ENCODE measurements at regions not wholly inside any gene's neighbourhood (a gene's known extent, or its start where the extent isn't known, plus 50 kb on each side); places are given as distances from the start of the nearest gene placed in this dataset.

GRCh38 chr20:41978875-41979274 lies 360.7 kb upstream of the CHD6 start:
- no peaks in the 10 kb centered on the region for H4K20me1 ChIP-seq (ENCODE audit: insufficient read depth, low read length)
- no peaks in the 10 kb centered on the region for H3K9me2 ChIP-seq (replicated peaks; ENCODE audit: insufficient read depth, low read length)
- peaks cover 3% of the 10 kb centered on the region; the same call in 1 of the 2 replicates for H3K4me1 ChIP-seq (ENCODE audit: low read length)
- no peaks in the 10 kb centered on the region for H3K27me3 ChIP-seq (replicated peaks; ENCODE audit: insufficient read depth, low read length)
- no peak for TF ChIP-seq EZH2phosphoT487 (IDR thresholded peaks at IDR 0.05; ENCODE audit: low read length)
- no peak for TF ChIP-seq EZH2 (optimal IDR thresholded peaks at IDR 0.05; ENCODE audit: low read depth, low read length)
- no peak for TF ChIP-seq CTCF (IDR thresholded peaks at IDR 0.05; ENCODE audit: low read length)
- no peaks in the 10 kb centered on the region for H3K9me3 ChIP-seq (replicated peaks; ENCODE audit: insufficient read depth, low read length)
- H3K27ac ChIP-seq (ENCODE audit: low read length) = no peak overlapping the region
- no peak overlapping the region for H3K4me2 ChIP-seq (ENCODE audit: low read depth, low read length)
- H3K79me2 ChIP-seq (ENCODE audit: low read length) = no peaks in the 10 kb centered on the region
- no peak for DNase-seq
- H2AFZ ChIP-seq (ENCODE audit: low read length) = no peak overlapping the region
- H3F3A ChIP-seq (ENCODE audit: insufficient read depth, low read length) = no peaks in the 10 kb centered on the region; the same call in 1 of the 2 replicates
- H3K9ac ChIP-seq (ENCODE audit: low read length) = no peak overlapping the region
- H3K4me3 ChIP-seq (ENCODE audit: low read length) = no peak overlapping the region
- H3K36me3 ChIP-seq (replicated peaks; ENCODE audit: insufficient read depth, low read length) = no peaks in the 10 kb centered on the region

- Histone ChIP-seq H2AFZ (ENCODE audit: low read length) (no peak overlapping the region), H3K9me3 (replicated peaks; ENCODE audit: insufficient read depth, low read length) (no peaks in the 10 kb centered on the region), H3F3A (ENCODE audit: insufficient read depth, low read length) (no peaks in the 10 kb centered on the region), H3K36me3 (replicated peaks; ENCODE audit: insufficient read depth, low read length) (no peaks in the 10 kb centered on the region), H3K27ac (ENCODE audit: low read length) (no peak overlapping the region), H3K4me1 (ENCODE audit: low read length) (no peaks in the 10 kb centered on the region), H3K79me2 (ENCODE audit: low read length) (no peaks in the 10 kb centered on the region), H3K27me3 (replicated peaks; ENCODE audit: insufficient read depth, low read length) (no peaks in the 10 kb centered on the region), H4K20me1 (ENCODE audit: insufficient read depth, low read length) (no peaks in the 10 kb centered on the region), H3K9me2 (replicated peaks; ENCODE audit: insufficient read depth, low read length) (no peaks in the 10 kb centered on the region), H3K9ac (ENCODE audit: low read length) (no peak overlapping the region), H3K4me2 (ENCODE audit: low read depth, low read length) (no peak overlapping the region), H3K4me3 (ENCODE audit: low read length) (no peak overlapping the region)
- TF ChIP-seq EZH2 (optimal IDR thresholded peaks at IDR 0.05; ENCODE audit: low read depth, low read length) = no peak
- no peak for DNase-seq
Measured at GRCh38 chr20:41978246-41978790, 360.1 kb upstream of the CHD6 start.

GRCh38 chr20:41969656-41970055 lies 351.5 kb upstream of the CHD6 start:
- Histone ChIP-seq H3F3A (ENCODE audit: insufficient read depth, low read length) (no peaks in the 10 kb centered on the region), H2AFZ (ENCODE audit: low read length) (no peak overlapping the region), H3K4me1 (ENCODE audit: low read length) (no peaks in the 10 kb centered on the region), H4K20me1 (ENCODE audit: insufficient read depth, low read length) (no peaks in the 10 kb centered on the region), H3K4me2 (ENCODE audit: low read depth, low read length) (no peak overlapping the region), H3K36me3 (replicated peaks; ENCODE audit: insufficient read depth, low read length) (no peaks in the 10 kb centered on the region), H3K27me3 (replicated peaks; ENCODE audit: insufficient read depth, low read length) (no peaks in the 10 kb centered on the region), H3K79me2 (ENCODE audit: low read length) (no peaks in the 10 kb centered on the region), H3K9me2 (replicated peaks; ENCODE audit: insufficient read depth, low read length) (no peaks in the 10 kb centered on the region), H3K9me3 (replicated peaks; ENCODE audit: insufficient read depth, low read length) (no peaks in the 10 kb centered on the region), H3K27ac (ENCODE audit: low read length) (no peak overlapping the region), H3K9ac (ENCODE audit: low read length) (no peak overlapping the region), H3K4me3 (ENCODE audit: low read length) (no peak overlapping the region)
- TF ChIP-seq CTCF (IDR thresholded peaks at IDR 0.05; ENCODE audit: low read length) = no peak
- no peak for TF ChIP-seq EZH2phosphoT487 (IDR thresholded peaks at IDR 0.05; ENCODE audit: low read length)
- TF ChIP-seq EZH2 (optimal IDR thresholded peaks at IDR 0.05; ENCODE audit: low read depth, low read length) = no peak
- no peak for DNase-seq

- Histone ChIP-seq H3K79me2 (ENCODE audit: low read length) (no peaks in the 10 kb centered on the region), H4K20me1 (ENCODE audit: insufficient read depth, low read length) (no peaks in the 10 kb centered on the region), H3K9me3 (replicated peaks; ENCODE audit: insufficient read depth, low read length) (no peaks in the 10 kb centered on the region), H3K27me3 (replicated peaks; ENCODE audit: insufficient read depth, low read length) (no peaks in the 10 kb centered on the region), H3K4me2 (ENCODE audit: low read depth, low read length) (no peak overlapping the region), H3K4me3 (ENCODE audit: low read length) (no peak overlapping the region), H3F3A (ENCODE audit: insufficient read depth, low read length) (no peaks in the 10 kb centered on the region), H2AFZ (ENCODE audit: low read length) (no peak overlapping the region), H3K9me2 (replicated peaks; ENCODE audit: insufficient read depth, low read length) (no peaks in the 10 kb centered on the region), H3K36me3 (replicated peaks; ENCODE audit: insufficient read depth, low read length) (no peaks in the 10 kb centered on the region), H3K27ac (ENCODE audit: low read length) (no peak overlapping the region), H3K4me1 (ENCODE audit: low read length) (no peaks in the 10 kb centered on the region), H3K9ac (ENCODE audit: low read length) (no peak overlapping the region)
- TF ChIP-seq EZH2phosphoT487 (IDR thresholded peaks at IDR 0.05; ENCODE audit: low read length) = no peak
- no peak for TF ChIP-seq EZH2 (optimal IDR thresholded peaks at IDR 0.05; ENCODE audit: low read depth, low read length)
- no peak for TF ChIP-seq CTCF (IDR thresholded peaks at IDR 0.05; ENCODE audit: low read length)
- no peak for DNase-seq
Measured at GRCh38 chr20:41960166-41960565, 342.0 kb upstream of the CHD6 start.
